ENCODE measurements at regions not wholly inside any gene's neighbourhood (a gene's known extent, or its start where the extent isn't known, plus 50 kb on each side); places are given as distances from the start of the nearest gene placed in this dataset.
"Not testable (repeated sequence)": the region's sequence is repeated elsewhere in the genome, so short reads cannot be mapped to it uniquely, and the experiment has no call there.

DNA sequence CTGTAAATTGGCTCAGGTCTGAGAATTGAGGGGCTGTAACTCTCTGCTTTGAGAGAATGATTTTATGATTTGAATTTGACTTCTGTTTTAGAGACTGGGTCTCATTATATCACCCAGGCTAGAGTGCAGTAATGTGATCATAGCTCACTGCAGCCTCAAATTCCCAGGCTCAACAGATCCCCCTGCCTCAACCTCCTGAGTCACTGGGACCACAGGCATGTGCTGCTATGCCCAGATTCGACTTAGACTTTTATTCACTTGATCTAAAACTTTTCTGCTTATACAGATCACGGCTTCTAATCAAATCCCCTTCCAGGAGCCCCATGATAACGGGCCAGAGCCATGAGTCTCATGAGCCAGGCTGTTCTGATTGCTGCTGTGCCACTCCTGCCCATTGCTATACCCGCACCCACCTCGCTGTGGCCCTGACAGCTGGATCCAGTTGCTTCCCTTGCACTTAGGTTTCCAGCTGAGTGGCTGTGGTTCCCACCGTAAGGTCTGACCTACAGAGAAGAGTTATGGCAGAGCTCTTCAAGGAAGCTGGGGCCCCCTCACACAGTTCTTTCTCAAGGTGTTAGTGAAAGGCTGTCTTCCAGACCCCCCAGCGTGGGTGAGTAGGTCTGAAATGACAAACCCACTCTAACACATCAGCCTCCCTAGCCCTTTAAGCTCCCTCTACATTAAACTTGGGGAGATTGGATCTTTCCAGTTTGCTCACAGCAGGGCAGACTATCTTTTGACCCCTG, 251.2 kb upstream of the SGCG start:
- no peak for DNase-seq

DNA sequence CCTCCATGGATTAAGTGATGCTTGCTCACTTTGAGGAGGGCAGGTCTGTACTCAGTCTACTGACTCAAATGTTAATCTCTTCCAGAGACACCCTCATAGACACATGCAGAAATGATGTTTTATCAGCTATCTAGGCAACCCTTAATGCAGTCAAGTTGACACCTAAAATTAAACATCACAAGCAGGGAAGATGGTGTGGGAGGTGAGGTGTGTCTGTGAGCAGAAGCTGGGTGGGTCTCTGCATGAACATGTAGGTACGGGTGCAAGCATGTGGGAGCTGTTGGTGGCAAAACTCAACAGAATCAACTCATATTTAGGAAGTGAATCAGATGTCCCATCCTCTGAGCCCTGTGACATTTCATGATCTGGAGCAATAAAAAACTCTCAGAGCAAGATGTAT, 249.2 kb upstream of the SGCG start:
- no peak for DNase-seq

DNA sequence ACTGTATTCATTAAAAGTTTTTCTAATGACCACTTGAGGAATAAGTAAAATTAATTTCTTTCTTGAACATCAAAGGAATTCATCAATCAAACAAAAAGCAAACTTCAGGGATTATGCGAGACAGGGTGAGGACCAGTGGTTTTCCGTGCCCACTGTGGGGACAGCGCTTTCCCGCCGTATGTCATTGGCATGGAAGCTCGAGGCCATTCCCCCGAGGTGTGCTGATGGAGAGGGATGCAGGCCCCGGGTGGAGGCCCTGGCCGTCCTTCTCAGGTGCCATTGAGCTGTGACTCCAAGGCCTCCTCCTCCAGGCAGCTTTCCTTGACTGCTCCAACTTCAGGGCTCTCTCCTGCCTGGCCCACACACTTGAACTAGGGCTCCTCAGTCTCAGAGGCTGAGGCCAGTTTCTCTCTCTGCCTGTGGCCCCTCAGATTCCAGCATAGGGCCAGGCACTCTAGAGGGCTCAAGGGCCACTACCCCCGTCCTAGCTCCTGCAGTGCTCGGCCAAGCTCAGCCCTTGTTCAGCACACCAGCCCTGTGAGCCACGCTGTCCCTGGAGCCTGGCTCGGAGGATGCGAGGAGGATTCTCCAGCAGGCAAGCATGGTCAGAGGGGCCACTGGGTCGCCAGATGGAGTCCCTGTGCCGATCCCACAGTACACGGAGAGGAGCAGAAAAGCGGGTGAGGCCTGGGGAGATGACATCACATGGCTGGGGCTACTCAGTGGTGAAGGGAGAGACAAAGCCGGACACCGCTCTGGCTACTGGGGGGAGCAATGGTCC, 248.0 kb upstream of the SGCG start:
- not testable (repeated sequence) for DNase-seq

DNA sequence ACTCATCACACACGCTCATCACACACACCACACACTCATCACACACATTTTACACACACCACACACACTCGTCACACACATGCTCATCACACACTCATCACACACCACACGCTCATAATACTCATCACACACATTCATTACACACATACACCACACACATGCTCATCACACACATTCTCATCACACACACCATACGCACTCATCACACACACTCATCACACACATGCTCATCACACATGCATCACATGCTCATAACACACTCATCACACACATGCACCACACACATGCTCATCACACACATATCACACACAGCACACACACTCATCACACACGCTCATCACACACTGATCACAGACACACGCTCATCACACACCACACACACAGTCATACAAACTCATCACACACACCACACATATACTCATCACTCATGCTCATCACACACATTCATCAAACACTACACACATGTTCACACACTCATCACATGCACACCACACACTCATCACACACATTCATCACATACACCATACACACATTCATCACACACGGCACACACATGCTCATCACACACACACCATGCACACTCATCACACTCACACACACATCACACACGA, 247.1 kb upstream of the SGCG start:
- no peak for DNase-seq

DNA sequence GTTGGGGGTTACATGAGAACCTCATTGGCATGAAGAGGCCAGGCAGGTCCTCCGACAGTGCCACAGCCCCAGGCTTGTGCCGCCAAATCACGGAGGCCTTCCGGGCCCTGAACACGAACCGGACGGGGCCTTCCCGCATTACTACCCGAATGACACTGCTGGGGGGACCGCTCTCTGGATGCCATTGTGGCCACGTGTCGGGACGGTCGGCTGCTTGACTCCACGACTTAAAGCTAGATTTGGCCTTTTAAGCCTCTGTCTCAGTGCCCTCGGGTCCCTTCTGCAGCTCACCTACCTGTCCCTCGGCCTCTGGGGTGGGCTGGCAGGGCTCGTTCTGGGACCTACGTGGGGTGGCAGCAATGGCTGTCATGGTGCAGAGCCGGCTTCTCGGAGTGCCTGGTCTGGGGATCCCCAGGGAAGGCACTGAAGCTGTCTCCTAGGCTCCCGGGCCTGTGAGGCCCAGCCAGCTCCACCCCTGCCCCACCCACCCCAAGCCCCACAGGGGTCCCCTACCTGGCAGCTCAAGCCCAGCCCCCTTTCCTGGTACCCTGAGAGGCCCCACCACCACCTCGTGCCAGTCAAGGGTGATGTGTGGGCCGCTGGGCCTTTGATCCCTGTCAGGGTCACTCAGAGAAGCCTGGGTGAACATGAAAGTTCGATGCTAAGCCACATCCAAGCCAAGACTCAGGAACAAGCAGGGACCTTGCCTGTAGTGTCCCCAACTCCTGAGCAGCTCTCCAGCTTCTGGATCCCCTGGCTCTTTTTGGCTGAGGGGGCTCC, 245.8 kb upstream of the SGCG start:
- DNase-seq: no peak

DNA sequence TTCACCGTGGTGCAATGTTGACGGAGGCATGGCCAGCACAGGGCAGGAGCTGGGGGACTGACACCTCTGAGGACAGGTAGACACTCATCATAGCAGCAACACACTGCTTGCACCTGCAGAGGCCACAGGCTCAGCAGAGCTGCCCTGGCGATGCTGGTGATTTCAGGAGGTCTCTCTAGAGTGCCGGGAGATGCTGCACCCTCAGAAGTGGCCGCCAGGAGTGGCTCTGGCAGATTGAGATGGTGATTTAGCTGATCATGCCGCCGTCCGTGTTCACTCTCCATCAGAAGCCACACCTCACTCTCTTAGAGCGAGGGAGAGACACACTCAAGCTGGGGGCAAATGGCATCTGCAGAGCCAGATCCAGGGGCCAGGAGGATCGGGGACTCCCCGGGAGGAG, 244.6 kb upstream of the SGCG start:
- DNase-seq: peak; percentile 17

DNA sequence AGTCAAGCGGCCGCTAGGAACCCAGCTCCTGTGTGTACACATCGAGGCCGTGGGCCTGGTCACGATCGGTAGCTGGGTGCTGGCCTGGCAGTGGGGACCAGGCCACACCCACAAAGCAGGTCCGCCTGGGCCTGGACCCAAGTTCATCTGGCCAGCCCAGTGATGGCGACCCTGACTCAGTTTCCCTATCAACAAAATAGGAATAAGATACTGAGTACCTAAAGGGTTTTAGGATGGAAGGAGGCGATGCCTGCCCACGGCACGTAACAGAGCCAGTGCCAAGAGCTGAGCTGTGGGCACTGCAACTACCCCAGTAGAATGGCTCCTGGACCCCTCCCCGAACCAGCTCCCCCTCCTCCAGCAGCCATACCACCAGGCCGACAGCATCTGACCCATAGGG, 243.5 kb upstream of the SGCG start:
- DNase-seq: no peak

DNA sequence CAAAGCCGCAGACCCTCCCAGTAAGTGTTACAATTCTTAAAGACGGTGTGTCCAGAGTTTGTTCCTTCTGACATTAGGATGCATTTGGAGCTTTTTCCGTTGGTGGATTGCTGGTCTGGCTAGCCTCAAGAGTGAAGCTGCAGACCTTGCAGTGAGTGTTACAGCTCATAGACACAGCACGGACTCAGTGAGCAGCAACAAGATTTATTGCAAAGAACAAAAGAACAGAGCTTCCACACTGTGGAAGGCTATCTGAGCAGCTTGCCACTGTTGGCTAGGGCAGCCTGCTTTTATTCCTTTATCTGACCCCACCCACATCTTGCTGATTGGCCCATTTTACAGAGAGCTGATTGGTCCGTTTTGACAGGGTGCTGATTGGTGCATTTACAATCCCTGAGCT, 242.8 kb upstream of the SGCG start:
- no peak for DNase-seq

DNA sequence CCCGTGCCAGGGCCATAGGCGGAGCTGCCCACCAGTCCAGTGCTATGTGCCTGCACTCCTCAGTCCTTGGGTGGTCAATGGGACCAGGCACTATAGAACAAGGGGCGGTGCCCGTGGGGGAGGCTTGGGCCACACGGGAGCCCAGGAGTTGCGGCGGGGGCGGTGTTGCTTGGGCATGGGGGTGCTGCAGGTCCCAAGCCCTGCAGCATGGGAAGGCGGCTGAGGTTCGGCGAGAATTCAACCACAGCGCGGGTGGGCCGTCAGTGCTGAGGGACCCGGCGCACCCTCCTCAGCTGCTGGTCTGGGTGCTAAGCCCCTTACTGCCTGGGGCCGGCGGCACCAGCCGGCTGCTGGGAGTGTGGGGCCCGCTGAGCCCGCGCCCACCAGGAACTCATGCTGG, 242.2 kb upstream of the SGCG start:
- no peak for DNase-seq

DNA sequence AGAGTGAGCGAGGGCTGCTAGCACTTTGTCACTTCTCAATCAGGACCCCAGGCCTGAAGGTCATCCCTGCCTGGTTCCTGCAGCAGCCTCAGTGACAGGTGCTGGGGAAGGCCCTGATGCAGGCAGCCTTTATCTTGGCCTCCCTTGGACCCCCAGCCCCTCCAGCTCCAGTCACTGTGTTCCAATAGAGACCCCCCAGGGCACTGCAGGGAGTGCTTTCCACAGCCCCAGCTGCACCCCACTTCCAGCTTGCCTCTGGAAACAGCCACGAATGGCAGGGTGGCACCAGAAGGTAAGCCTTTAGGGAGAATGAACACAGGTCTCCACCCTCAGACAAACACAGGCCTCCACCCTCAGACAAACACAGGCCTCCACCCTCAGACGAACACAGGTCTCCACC, 241.6 kb upstream of the SGCG start:
- no peak for DNase-seq

DNA sequence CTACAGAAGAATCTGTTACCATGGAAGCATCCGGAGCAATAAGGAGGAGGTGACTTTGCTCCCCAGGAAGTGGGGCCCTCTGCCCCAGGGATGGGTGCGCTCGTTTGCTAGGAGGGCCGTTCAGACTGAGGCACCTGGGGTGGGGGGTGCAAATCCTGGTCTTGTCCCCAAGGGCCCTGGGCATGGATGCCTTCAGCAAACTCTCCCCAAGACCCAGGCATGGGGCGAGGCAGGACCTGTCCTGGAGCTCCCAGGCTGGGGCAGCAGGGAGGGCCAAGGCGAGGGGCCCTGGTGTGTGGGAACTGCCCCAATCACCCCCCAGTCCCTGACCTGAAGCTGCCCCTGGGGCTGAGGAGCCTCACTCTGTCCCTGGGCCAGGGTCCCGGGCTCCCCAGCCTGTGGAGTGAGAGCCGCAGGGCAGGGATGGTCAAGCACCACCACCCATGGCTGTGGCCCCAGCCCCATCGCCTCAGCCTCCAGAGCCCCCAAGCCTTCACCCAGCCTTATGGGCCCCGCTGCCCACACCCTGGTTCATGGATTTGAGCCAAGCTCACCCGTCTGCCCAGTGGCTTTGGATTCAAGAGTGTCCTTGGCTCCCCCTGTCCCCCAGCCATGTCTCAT, 240.6 kb upstream of the SGCG start:
- DNase-seq: no peak

DNA sequence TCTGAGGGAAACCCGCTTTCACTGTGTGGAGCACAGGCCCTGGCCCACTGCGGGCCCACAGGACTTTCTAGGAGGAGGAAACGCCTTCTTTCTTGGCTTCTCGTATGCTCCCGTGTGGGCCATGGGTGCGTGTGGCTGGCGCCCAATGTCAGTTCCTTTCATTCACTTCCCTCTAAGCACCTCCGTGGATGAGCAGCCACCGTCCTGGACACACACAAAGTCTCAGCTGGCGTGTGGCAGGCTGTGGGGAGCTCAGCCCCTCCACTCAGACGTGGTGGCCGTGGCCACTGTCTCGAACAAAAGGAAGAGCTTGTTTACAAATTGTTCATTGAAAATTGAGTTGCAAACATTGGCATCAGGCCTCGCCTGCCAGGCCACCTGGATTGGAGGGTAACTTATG, 240.0 kb upstream of the SGCG start:
- no peak for DNase-seq

DNA sequence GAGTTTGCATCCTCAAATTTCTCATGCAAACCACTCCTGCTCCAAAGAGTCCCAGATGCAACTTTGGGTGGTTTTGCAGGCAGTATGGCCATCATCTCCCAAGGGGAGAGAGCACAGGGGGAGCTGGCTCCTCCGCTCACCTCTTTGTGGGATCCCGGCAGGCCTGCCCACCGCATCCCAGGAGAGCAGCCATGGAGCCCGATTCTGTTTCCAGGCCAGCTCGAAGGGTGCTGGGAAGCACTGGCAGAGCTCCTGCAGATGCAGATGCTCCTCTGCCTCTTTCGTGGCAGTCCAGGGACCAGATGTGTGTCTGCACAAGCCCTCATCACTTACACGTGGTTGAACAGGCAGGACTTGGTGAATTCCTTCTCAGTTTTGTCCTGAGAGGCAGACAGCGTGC, 239.3 kb upstream of the SGCG start:
- not testable (repeated sequence) for DNase-seq

DNA sequence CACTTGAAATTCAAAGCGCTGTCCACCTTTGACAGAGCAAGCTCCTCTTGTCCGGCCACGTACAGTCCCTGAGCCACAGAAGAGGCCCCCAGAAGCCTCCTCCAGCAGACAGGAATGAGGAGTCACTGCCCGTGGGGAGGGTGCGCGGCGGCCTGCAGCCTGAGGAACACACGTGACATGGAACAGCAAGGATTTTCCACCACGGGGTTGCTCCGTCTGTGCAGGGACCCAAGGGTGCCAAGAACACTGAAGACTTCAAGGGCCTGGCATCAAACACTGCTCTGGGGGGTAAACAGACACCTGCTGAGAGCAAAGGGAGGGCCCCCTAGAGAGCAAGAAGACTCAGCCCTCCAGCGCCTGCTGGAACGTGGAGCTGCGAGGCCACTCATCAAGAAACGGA, 237.9 kb upstream of the SGCG start:
- not testable (repeated sequence) for DNase-seq

DNA sequence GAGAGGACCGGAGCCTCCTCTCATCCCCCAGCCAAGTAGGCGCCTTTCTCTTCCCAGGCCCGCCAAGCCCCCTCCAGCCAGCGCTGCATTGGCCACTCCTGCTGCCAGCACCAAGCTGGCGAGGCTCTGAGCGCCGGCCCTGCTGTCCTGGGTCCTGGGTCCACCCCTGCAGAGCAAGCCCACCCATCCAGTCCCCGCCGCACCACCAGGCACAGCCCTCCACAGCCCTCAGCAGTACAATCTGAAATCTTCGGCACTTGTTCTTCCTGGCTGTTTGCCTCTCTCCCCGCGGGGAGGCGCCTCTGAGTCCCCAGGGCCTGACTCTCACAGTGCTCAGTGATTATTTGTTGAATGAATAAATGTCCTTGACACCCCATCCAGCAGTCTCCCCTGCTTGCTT, 236.4 kb upstream of the SGCG start:
- no peak for DNase-seq

DNA sequence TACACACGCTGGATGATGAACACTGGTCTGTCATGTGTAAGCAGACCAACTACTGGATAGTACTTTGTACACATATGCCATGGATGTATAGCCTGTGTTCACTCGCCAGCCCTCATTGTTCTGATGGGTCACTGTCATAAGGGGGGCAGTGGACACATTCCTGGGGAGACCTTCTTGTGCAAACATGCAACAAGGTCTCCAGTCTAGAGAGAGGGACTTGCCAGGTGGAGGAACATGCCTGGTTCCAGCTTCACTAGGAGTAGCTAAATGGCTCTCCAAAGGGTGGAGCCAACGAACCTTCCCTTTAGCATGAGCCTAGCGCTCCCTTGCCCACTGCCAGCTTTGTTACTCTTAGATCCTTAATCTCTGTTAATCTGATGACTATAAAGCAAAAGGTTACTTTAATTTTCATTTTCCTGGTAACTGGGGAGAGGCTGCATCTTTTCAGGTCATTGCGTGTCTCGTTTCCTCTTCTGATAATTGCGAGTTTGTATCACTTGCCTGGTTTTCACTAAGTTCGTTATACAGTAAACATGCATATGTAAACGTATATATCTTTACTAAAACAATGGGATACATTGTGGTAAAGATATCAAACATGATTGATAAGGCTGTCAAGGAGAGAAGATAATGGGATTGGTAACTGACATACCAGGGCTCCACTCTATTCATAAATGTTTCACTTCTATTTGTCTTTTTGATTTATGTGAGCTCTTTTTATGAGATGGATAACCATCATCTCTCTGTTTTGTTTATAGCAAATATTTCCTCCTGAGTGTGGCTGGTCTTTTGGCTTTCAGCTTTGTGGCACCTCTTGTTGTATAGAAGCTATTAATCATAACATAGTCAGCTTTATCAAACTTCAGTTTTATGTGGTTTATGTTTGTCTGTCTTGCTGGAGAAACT, 235.2 kb upstream of the SGCG start:
- DNase-seq: no peak

DNA sequence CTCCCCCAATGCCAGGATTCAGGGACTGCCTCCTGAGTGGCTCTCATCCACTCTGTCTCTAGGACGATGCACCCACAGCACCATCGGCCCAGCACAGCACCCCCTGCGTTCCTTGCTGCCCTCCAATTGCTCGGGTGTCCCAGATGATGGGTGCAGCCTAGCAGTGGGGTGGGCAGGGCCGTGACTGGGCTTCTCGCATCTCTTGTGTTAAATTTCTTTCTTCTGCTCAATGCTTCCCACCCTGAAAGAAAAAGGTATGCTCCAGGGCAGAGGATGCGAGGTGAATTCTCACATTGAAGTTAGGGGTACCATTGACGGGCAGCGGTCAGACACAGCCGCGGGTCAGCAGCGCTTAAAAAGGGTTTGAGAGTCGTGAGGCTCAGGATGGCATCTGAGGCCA, 232.4 kb upstream of the SGCG start:
- DNase-seq: no peak

DNA sequence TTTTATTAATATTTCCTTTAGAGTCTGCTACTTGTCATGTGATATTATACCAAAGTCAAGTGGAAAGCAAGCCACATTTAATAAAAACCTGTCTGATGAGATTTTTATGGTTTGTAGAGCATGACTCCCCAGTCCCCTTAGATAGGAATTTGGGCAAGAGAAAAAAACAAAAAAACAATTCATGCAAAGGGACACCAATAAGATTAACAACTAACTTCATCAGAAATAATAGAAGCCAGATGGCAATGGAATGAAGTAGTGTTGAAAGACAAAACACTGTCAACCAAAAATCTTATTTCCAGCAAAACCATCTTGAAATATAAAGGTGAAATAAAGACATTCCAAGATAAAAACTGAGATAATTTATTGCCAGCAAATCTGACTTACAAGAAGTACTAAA, 228.8 kb upstream of the SGCG start:
- DNase-seq: not testable (repeated sequence)

DNA sequence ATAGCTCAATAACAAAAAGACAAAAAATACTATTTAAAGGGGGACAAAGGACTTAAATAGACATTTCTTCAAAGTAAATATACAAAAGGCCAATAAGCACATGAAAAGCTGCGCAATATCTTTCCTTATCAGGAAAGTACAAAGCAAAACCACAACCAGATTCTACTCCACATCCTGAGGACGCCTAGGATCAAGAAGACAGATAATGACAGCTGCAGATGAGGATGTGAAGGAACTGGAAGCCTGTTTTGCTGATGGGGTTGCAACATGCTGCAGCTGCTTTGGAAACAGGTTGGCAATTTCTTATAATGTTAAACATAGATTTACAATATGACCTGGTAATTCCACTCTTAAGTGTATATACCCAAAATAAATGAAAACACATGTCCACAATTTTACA, 225.6 kb upstream of the SGCG start:
- DNase-seq: not testable (repeated sequence)

DNA sequence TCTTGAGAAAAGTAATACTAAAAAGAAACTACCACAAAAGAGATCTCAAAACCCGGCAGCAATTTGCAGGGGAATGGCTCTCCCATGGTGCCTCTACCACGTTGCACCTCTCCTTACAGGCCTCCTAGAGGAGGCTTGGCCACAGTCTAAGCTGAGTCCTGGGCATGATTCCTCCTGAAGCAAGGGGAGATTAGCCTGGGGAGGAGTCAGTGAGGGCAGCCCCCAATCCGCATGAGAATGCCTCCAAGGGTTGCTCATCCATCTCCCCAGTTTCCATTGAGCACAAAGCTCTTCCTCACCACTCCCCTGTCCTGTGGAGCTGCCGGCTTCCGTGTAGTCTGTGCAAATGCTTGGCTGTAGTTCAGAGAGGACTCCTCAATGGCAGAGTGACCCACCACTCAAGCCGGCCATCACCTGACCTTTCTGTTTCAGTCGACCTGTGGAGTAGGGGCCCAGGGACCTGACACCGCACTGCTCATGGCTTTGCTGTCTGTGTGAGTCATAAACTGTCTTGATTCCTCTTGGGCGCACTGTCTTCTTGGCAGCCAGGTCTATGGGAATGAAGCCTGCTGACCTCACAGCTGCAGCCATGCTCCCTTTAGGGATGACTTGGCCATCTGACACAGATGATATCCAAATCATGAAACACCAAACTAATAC, 224.2 kb upstream of the SGCG start:
- DNase-seq: not testable (repeated sequence)

DNA sequence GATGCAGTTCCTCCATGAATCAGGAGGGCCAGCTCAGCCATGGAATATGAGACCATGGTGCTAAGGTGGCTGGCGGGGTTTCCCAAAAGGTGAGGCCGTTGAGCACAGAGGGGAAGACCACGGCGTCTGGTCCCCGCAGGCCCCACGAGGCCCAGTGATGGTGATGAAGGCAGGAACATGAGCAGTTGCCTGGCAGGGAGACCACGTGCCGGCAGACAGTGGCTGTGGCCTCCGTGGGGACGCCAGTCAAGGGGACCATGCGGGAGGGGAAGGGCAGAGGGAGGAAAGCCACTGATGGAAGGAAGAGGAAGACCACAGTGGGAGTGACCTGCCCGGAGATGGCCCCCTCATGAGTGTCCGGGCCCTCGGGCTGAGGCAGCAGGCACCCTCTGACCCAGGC, 220.9 kb upstream of the SGCG start:
- DNase-seq: not testable (repeated sequence)
